C4-2B (cell line): ENCODE measurements at regions not wholly inside any gene's neighbourhood (a gene's known extent, or its start where the extent isn't known, plus 50 kb on each side); places are given as distances from the start of the nearest gene placed in this dataset.

Experiments
- ZFX ChIP-seq: fragments of 450-650 bp; IDR thresholded peaks from 2 replicates; pipeline ENCODE4 v1.6.1; 2017
- TF ChIP-seq, protein P1 (sequence below): fragments of 450-650 bp; conservative IDR thresholded peaks from 2 replicates; pipeline ENCODE4 v1.5.1; 2017; ENCODE audit warnings: mild to moderate bottlenecking

- TF ChIP-seq, protein P1, sequence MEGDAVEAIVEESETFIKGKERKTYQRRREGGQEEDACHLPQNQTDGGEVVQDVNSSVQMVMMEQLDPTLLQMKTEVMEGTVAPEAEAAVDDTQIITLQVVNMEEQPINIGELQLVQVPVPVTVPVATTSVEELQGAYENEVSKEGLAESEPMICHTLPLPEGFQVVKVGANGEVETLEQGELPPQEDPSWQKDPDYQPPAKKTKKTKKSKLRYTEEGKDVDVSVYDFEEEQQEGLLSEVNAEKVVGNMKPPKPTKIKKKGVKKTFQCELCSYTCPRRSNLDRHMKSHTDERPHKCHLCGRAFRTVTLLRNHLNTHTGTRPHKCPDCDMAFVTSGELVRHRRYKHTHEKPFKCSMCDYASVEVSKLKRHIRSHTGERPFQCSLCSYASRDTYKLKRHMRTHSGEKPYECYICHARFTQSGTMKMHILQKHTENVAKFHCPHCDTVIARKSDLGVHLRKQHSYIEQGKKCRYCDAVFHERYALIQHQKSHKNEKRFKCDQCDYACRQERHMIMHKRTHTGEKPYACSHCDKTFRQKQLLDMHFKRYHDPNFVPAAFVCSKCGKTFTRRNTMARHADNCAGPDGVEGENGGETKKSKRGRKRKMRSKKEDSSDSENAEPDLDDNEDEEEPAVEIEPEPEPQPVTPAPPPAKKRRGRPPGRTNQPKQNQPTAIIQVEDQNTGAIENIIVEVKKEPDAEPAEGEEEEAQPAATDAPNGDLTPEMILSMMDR = peak; percentile 27
- no peak for TF ChIP-seq ZFX
Measured at GRCh38 chr18:78431606-78432005, 548.0 kb upstream of the SALL3 start.
